ENCODE measurements at regions not wholly inside any gene's neighbourhood (a gene's known extent, or its start where the extent isn't known, plus 50 kb on each side); places are given as distances from the start of the nearest gene placed in this dataset.

- ATAC-seq = no peak; the same call in 2 of the 3 replicates
- TF ChIP-seq ZNF70 (CRISPR knock-in tag; IDR thresholded peaks at IDR 0.05) (no peak), TSHZ2 (CRISPR knock-in tag; IDR thresholded peaks at IDR 0.05) (peak; percentile 43; the same call in 1 of the 2 replicates), TCF4 (CRISPR knock-in tag; IDR thresholded peaks at IDR 0.05; ENCODE audit: borderline replicate concordance) (peak; percentile 96)
These were observed 97.1 kb upstream of the GRIK2 start for GRCh38 chr6:101296169-101296960.

- TF ChIP-seq ARNTL (CRISPR knock-in tag; IDR thresholded peaks at IDR 0.05; ENCODE audit: borderline replicate concordance, low read depth) = no peak
- TF ChIP-seq ZNF70 (CRISPR knock-in tag; IDR thresholded peaks at IDR 0.05) = no peak
- no peak for TF ChIP-seq ISL1 (CRISPR knock-in tag; IDR thresholded peaks at IDR 0.05)
- no peak for TF ChIP-seq TOX (CRISPR knock-in tag; IDR thresholded peaks at IDR 0.05; ENCODE audit: borderline replicate concordance)
- TF ChIP-seq ZC3H10 (CRISPR knock-in tag; IDR thresholded peaks at IDR 0.05) = no peak
- no peak for TF ChIP-seq CSDC2 (CRISPR knock-in tag; IDR thresholded peaks at IDR 0.05)
- TF ChIP-seq ESRRG (CRISPR knock-in tag; IDR thresholded peaks at IDR 0.05) = no peak
- TF ChIP-seq ZNF8 (CRISPR knock-in tag; IDR thresholded peaks at IDR 0.05) = no peak
- no peak for TF ChIP-seq RARB (CRISPR knock-in tag; IDR thresholded peaks at IDR 0.05)
- no peak for TF ChIP-seq TSHZ2 (CRISPR knock-in tag; IDR thresholded peaks at IDR 0.05)
- TF ChIP-seq PATZ1 (CRISPR knock-in tag; IDR thresholded peaks at IDR 0.05; ENCODE audit: borderline replicate concordance) = no peak
- no peak for TF ChIP-seq GLIS3 (CRISPR knock-in tag; IDR thresholded peaks at IDR 0.05)
- no peak for ATAC-seq
These were observed 90.9 kb upstream of the GRIK2 start for GRCh38 chr6:101302593-101302992.

- no peak for ATAC-seq
- no peak for TF ChIP-seq ZNF70 (CRISPR knock-in tag; IDR thresholded peaks at IDR 0.05)
- TF ChIP-seq POU6F1 (CRISPR knock-in tag; IDR thresholded peaks at IDR 0.05; ENCODE audit: borderline replicate concordance, low read depth) = no peak
These were observed 90.0 kb upstream of the GRIK2 start for GRCh38 chr6:101303495-101303894.

- no peak for ATAC-seq
- TF ChIP-seq ZFP30 (CRISPR knock-in tag; IDR thresholded peaks at IDR 0.05) (no peak), RARB (CRISPR knock-in tag; IDR thresholded peaks at IDR 0.05) (no peak), ZNF70 (CRISPR knock-in tag; IDR thresholded peaks at IDR 0.05) (no peak), CSRNP3 (CRISPR knock-in tag; IDR thresholded peaks at IDR 0.05) (no peak), ZNF8 (CRISPR knock-in tag; IDR thresholded peaks at IDR 0.05) (no peak), OSR1 (CRISPR knock-in tag; IDR thresholded peaks at IDR 0.05) (no peak), ISL1 (CRISPR knock-in tag; IDR thresholded peaks at IDR 0.05) (no peak), BACH2 (CRISPR knock-in tag; IDR thresholded peaks at IDR 0.05; ENCODE audit: borderline replicate concordance) (no peak), TOX (CRISPR knock-in tag; IDR thresholded peaks at IDR 0.05; ENCODE audit: borderline replicate concordance) (no peak), CREB5 (CRISPR knock-in tag; IDR thresholded peaks at IDR 0.05; ENCODE audit: low read depth) (no peak), PATZ1 (CRISPR knock-in tag; IDR thresholded peaks at IDR 0.05; ENCODE audit: borderline replicate concordance) (no peak)
These were observed 80.9 kb upstream of the GRIK2 start for GRCh38 chr6:101312652-101313051.
